H1 (cell line): ENCODE measurements at regions not wholly inside any gene's neighbourhood (a gene's known extent, or its start where the extent isn't known, plus 50 kb on each side); places are given as distances from the start of the nearest gene placed in this dataset.

ENCODE experiments used
- BCL11A ChIP-seq, 2 experiments: IDR thresholded peaks; one replicate each; pipeline ENCODE4 v1.6.1; 2011; ENCODE audit warnings: low read depth in 2 of 2, low read length in 2 of 2, mild to moderate bottlenecking in 2 of 2
- BRCA1 ChIP-seq: IDR thresholded peaks from 2 replicates; pipeline ENCODE4 v1.6.1; 2012; ENCODE audit warnings: low read depth, low read length, improper control_type of control experiment
- EZH2 ChIP-seq: fragments of 200-600 bp; sonication (generic); IDR thresholded peaks from 2 replicates; pipeline ENCODE4 v1.7.1; 2012; ENCODE audit warnings: low read depth, mild to moderate bottlenecking, moderate library complexity, low read length, inconsistent platforms; ENCODE audit not compliant: severe bottlenecking
- JUND ChIP-seq: IDR thresholded peaks from 2 replicates; pipeline ENCODE4 v1.6.1; 2011; ENCODE audit warnings: mild to moderate bottlenecking, improper control_type of control experiment, low read length
- PHF8 ChIP-seq: fragments of 200-600 bp; sonication (generic); conservative IDR thresholded peaks from 2 replicates; pipeline ENCODE4 v1.7.1; 2012; ENCODE audit warnings: low read depth, mild to moderate bottlenecking, inconsistent platforms, low read length, moderate library complexity
- POLR2AphosphoS5 ChIP-seq: IDR thresholded peaks from 2 replicates; pipeline ENCODE4 v1.6.1; 2011; ENCODE audit warnings: low read depth, low read length
- SIX5 ChIP-seq: IDR thresholded peaks from 2 replicates; pipeline ENCODE4 v1.6.1; 2011; ENCODE audit warnings: mild to moderate bottlenecking, low read depth, low read length
- TF ChIP-seq, protein P1 (sequence below): IDR thresholded peaks from 2 replicates; pipeline ENCODE4 v1.6.1; 2012; ENCODE audit warnings: low read length, inconsistent platforms
- TF ChIP-seq, protein P2 (sequence below): IDR thresholded peaks from 2 replicates; pipeline ENCODE4 v1.6.1; 2011; ENCODE audit warnings: low read length, improper control_type of control experiment

DNA sequence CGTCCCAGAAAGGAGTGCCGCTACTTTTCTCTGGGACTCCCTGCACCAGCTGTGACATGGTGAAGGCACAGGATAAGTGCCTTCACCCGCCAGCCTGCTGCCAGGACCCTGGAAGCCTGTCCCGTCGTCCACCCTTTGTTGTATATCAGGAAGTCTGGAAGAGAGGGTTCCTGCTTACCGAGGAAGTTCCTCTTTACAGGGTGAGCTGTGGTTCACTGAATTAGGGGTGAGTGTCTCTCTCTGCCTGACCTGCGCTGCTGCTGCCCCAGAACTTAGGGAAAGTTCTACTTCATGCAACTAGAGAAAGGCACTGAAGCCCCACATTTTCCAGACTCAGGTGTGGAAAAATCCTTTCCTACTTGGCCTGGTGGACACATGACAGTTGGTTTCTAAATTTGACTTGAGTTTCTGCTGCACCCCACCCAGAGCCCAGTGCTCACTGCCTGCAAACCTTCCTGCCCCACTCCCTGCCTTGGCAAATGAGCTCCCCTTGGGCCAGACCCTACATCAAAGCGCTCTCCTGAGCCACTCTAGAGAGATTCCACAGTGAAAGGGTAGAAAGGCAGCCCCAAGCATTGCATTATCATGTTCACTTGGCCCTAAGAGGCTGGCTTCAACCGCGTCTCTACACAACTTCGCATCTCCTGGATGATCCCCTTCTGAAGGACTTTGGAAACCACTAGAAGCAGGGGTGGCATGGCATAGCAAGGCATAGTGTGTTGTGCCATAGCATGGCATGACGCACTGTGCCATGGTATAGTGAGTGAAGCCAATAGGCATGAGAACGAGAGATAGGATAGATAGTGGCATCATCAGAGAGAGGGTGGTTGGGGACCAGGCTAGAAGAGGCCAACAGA is 215.8 kb upstream of the CDYL start (continued):
- TF ChIP-seq PHF8 (no peak), POLR2AphosphoS5 (no peak), JUND (no peak), SIX5 (no peak), EZH2 (no peak), BRCA1 (no peak), BCL11A (IDR thresholded peaks at IDR 0.05; ENCODE audit: low read depth in 2 of 2, low read length in 2 of 2) (no peak)
- TF ChIP-seq, protein P1, sequence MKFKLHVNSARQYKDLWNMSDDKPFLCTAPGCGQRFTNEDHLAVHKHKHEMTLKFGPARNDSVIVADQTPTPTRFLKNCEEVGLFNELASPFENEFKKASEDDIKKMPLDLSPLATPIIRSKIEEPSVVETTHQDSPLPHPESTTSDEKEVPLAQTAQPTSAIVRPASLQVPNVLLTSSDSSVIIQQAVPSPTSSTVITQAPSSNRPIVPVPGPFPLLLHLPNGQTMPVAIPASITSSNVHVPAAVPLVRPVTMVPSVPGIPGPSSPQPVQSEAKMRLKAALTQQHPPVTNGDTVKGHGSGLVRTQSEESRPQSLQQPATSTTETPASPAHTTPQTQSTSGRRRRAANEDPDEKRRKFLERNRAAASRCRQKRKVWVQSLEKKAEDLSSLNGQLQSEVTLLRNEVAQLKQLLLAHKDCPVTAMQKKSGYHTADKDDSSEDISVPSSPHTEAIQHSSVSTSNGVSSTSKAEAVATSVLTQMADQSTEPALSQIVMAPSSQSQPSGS, result no peak
- TF ChIP-seq, protein P2, sequence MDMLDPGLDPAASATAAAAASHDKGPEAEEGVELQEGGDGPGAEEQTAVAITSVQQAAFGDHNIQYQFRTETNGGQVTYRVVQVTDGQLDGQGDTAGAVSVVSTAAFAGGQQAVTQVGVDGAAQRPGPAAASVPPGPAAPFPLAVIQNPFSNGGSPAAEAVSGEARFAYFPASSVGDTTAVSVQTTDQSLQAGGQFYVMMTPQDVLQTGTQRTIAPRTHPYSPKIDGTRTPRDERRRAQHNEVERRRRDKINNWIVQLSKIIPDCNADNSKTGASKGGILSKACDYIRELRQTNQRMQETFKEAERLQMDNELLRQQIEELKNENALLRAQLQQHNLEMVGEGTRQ, result no peak
